ENCODE measurements at regions not wholly inside any gene's neighbourhood (a gene's known extent, or its start where the extent isn't known, plus 50 kb on each side); places are given as distances from the start of the nearest gene placed in this dataset.
A peak's percentile ranks its signal among the peaks of the same experiment; 100 is the strongest.

DNA sequence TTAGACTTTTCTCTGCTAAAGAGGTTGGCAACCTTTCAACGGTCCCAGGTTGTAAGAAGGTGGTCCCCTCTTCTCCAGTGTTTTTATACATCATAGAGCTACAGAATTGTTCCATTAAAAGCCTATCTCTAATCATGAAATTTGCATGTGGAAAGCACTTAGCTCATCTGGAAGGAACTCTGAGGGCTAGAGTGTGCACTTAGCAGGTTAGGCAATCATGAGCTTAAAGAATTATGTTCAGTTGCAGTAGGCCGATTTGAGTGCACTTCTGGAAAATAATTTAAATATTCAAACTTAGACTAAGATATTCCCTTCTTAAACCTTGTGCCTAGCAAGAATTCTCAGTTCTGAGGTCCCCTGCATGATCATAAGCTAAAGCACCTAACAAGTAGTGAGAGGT is 468.7 kb downstream of the SPATA31D1 start:
- H3K4me3 ChIP-seq, result no peak overlapping the region
- TF ChIP-seq, protein P1, sequence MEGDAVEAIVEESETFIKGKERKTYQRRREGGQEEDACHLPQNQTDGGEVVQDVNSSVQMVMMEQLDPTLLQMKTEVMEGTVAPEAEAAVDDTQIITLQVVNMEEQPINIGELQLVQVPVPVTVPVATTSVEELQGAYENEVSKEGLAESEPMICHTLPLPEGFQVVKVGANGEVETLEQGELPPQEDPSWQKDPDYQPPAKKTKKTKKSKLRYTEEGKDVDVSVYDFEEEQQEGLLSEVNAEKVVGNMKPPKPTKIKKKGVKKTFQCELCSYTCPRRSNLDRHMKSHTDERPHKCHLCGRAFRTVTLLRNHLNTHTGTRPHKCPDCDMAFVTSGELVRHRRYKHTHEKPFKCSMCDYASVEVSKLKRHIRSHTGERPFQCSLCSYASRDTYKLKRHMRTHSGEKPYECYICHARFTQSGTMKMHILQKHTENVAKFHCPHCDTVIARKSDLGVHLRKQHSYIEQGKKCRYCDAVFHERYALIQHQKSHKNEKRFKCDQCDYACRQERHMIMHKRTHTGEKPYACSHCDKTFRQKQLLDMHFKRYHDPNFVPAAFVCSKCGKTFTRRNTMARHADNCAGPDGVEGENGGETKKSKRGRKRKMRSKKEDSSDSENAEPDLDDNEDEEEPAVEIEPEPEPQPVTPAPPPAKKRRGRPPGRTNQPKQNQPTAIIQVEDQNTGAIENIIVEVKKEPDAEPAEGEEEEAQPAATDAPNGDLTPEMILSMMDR (IDR thresholded peaks at IDR 0.05), result no peak
- TF ChIP-seq EP300 (IDR thresholded peaks at IDR 0.05), result no peak
- TF ChIP-seq POLR2AphosphoS5 (IDR thresholded peaks at IDR 0.05), result no peak
- no peak for TF ChIP-seq POLR2A (IDR thresholded peaks at IDR 0.05)
- WGBS, result 57% methylated on average over 2 of the region's 2 CpGs
- no peaks in the 10 kb centered on the region for H3K27me3 ChIP-seq
- no peaks in the 10 kb centered on the region for H3K4me1 ChIP-seq
- no peak for DNase-seq (ENCODE audit: low spot score in 2 of 2)
- H3K27ac ChIP-seq, result no peak overlapping the region
- H3K36me3 ChIP-seq, result no peaks in the 10 kb centered on the region
- H3K9me3 ChIP-seq, result peaks cover 4% of the 10 kb centered on the region

DNA sequence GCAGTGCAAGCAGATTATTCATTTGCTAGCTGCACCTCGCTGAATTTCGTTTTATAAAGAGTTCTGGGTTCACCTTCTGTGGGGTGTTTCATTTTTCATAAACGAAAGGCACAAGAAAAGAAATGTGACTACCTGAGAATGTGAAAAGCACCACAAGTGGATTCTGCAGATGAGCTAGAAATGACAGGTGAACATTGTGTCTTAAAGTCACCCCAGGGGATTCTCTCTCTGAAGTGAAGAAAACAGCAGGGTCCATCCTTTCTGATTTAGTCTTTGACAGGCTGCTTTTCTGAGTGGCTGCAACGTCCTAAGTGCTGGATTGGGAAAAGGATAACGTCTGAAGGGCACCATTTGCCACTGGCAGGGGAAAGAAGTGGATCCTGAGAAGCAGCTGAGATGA is 469.3 kb downstream of the SPATA31D1 start:
- TF ChIP-seq POLR2A (IDR thresholded peaks at IDR 0.05) (no peak), EP300 (IDR thresholded peaks at IDR 0.05) (no peak), POLR2AphosphoS5 (IDR thresholded peaks at IDR 0.05) (no peak)
- TF ChIP-seq, protein P1 (IDR thresholded peaks at IDR 0.05), result no peak
- no peaks in the 10 kb centered on the region for H3K36me3 ChIP-seq
- WGBS, result 71% methylated on average over 5 of the region's 5 CpGs
- no peaks in the 10 kb centered on the region for H3K9me3 ChIP-seq
- H3K4me1 ChIP-seq, result no peaks in the 10 kb centered on the region
- H3K4me3 ChIP-seq, result no peak overlapping the region
- H3K27ac ChIP-seq, result no peak overlapping the region
- no peaks in the 10 kb centered on the region for H3K27me3 ChIP-seq
- no peak for DNase-seq (ENCODE audit: low spot score in 2 of 2)

DNA sequence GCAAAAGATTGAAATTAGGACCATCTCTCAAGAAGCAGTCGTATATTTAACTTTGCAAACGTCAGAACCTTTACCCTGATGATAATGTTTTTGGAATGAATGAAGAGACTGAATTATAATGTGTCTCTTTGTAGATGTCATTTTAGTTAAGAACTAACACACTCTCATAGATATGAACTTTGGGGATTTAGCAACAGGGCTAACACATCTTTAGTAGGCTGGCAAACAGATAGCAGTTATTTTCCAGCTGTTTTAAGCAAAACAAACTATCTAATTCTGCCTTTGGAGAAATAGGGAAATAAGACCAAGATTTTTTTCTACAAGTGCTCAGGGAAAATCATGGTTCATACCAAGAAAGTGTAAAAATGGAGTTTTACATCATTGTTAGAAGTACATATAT is 469.7 kb downstream of the SPATA31D1 start:
- H3K36me3 ChIP-seq, result no peaks in the 10 kb centered on the region
- H3K27ac ChIP-seq, result no peak overlapping the region
- no peaks in the 10 kb centered on the region for H3K4me1 ChIP-seq
- H3K9me3 ChIP-seq, result no peaks in the 10 kb centered on the region
- TF ChIP-seq POLR2AphosphoS5 (IDR thresholded peaks at IDR 0.05), result no peak
- no peak for TF ChIP-seq POLR2A (IDR thresholded peaks at IDR 0.05)
- TF ChIP-seq, protein P1 (IDR thresholded peaks at IDR 0.05), result no peak
- no peak for TF ChIP-seq EP300 (IDR thresholded peaks at IDR 0.05)
- no peak overlapping the region for H3K4me3 ChIP-seq
- 71% methylated on average over 2 of the region's 2 CpGs for WGBS
- H3K27me3 ChIP-seq, result no peaks in the 10 kb centered on the region
- DNase-seq (ENCODE audit: low spot score in 2 of 2), result no peak

DNA sequence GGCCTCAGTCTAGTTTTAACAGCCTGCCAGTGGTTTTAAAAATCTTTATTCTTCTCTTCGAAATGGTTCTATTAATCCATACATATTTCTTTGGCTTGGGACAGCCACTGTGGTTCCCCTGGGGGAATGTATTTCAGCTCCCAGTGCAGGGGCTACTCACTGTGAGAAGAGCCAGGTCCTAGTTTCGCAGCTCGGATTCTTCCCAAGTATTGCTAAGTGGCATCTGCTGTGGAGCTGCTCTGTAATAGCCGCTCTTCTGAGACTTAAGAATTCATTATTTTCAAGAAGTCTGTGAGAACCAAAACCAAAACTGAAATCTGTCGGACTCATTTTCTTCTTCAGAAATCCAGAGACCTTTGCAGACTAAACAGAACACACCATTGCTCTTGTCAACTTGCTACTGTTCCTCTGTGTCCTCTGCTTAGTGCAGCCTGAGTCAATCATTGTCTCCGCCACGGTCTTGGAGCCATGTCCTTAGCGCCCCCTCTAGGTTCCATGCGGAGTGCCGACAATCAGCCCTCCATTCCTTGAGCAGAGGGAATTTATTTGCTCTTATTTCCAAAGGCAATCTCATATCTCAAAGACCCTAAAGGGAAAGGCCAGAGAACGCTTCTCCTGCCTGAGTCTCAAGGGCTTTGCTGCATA is 478.2 kb downstream of the SPATA31D1 start:
- WGBS, result 79% methylated on average over 11 of the region's 11 CpGs
- no peak for DNase-seq (ENCODE audit: low spot score in 2 of 2)
- H3K36me3 ChIP-seq, result no peaks in the 10 kb centered on the region
- peaks cover 2% of the 10 kb centered on the region for H3K9me3 ChIP-seq
- no peaks in the 10 kb centered on the region for H3K4me1 ChIP-seq
- TF ChIP-seq, protein P1 (IDR thresholded peaks at IDR 0.05), result peak in 1 of 2 donors; percentile 13
- TF ChIP-seq POLR2AphosphoS5 (IDR thresholded peaks at IDR 0.05) (no peak), EP300 (IDR thresholded peaks at IDR 0.05) (no peak), POLR2A (IDR thresholded peaks at IDR 0.05) (no peak)
- H3K4me3 ChIP-seq, result no peak overlapping the region
- H3K27ac ChIP-seq, result no peak overlapping the region
- no peaks in the 10 kb centered on the region for H3K27me3 ChIP-seq

DNA sequence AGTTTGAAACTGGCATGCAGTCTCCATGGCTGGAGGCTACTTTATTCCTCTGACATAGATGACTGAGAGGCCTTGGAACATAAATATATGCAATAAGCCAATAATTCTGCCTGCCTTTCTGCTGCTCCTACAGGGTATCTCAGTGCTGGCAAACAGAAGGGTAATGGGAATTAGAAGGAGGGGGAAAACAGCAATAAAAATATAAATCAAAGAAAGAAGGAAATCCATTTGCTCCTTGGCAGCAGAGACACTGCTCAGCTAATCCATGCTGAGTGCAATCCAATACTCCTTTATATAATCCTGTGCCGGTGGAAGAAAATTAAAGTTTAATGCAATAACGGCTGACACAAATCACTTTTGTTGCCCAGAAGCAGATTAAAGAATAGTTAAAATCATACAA is 478.9 kb downstream of the SPATA31D1 start:
- WGBS, result 44% methylated on average over 2 of the region's 2 CpGs
- H3K27ac ChIP-seq, result no peak overlapping the region
- no peak overlapping the region for H3K4me3 ChIP-seq
- H3K4me1 ChIP-seq, result no peaks in the 10 kb centered on the region
- no peaks in the 10 kb centered on the region for H3K36me3 ChIP-seq
- peaks cover 4% of the 10 kb centered on the region for H3K9me3 ChIP-seq
- TF ChIP-seq POLR2A (IDR thresholded peaks at IDR 0.05) (no peak), EP300 (IDR thresholded peaks at IDR 0.05) (no peak), POLR2AphosphoS5 (IDR thresholded peaks at IDR 0.05) (no peak)
- TF ChIP-seq, protein P1 (IDR thresholded peaks at IDR 0.05), result no peak
- no peaks in the 10 kb centered on the region for H3K27me3 ChIP-seq
- no peak for DNase-seq (ENCODE audit: low spot score in 2 of 2)

All from suprapubic skin (tissue), 4 donors.